ENCODE measurements at regions not wholly inside any gene's neighbourhood (a gene's known extent, or its start where the extent isn't known, plus 50 kb on each side); places are given as distances from the start of the nearest gene placed in this dataset.

- ATAC-seq: no peak
- H3K4me1 ChIP-seq (ENCODE audit: control insufficient read depth, insufficient read depth, low read length): no peaks in the 10 kb centered on the region
- DNase-seq (ENCODE audit: low read depth, low spot score): no peak
- ChIA-PET RAD21 (ENCODE audit: unreplicated experiment) (no interaction called here), SMC1A (ENCODE audit: uncharacterized antibody, unreplicated experiment) (no interaction called here), CTCF (interaction anchor here (0.7 kb wide), 1 partner anchor 12 kb away, joined by 3 read pairs; no protein-coding TSS in a partner anchor), POLR2A (no interaction called here)
- H3K9me3 ChIP-seq (replicated peaks; ENCODE audit: control insufficient read depth, insufficient read depth, low read length): no peaks in the 10 kb centered on the region
- no TSS peak for BruUV-seq (replicated peaks)
- intact Hi-C loops (cut with micrococcal nuclease; ENCODE audit: unreplicated experiment) (no loop called here), in situ Hi-C loops (cut with MboI) (no loop called here)
- H3K4me3 ChIP-seq: no peak overlapping the region
- TF ChIP-seq MEF2B (IDR thresholded peaks at IDR 0.05; ENCODE audit: partially characterized antibody, poor library complexity, severe bottlenecking) (no peak), TBL1XR1 (IDR thresholded peaks at IDR 0.05; ENCODE audit: low read depth, low read length) (no peak)
- TF ChIP-seq, protein P1, sequence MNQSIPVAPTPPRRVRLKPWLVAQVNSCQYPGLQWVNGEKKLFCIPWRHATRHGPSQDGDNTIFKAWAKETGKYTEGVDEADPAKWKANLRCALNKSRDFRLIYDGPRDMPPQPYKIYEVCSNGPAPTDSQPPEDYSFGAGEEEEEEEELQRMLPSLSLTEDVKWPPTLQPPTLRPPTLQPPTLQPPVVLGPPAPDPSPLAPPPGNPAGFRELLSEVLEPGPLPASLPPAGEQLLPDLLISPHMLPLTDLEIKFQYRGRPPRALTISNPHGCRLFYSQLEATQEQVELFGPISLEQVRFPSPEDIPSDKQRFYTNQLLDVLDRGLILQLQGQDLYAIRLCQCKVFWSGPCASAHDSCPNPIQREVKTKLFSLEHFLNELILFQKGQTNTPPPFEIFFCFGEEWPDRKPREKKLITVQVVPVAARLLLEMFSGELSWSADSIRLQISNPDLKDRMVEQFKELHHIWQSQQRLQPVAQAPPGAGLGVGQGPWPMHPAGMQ (IDR thresholded peaks at IDR 0.05; ENCODE audit: borderline replicate concordance): no peak
- no peaks in the 10 kb centered on the region for H3K27me3 ChIP-seq (replicated peaks in 1 of 2; ENCODE audit: control insufficient read depth in 2 of 2, insufficient read depth in 2 of 2, low read length in 1 of 2)
- no peaks in the 10 kb centered on the region for H4K20me1 ChIP-seq (ENCODE audit: control insufficient read depth, insufficient read depth)
- no peak overlapping the region for H2AFZ ChIP-seq (ENCODE audit: control insufficient read depth, low read depth, low read length)
- H3K27ac ChIP-seq (ENCODE audit: control insufficient read depth, insufficient read depth): no peak overlapping the region
- no peak for FAIRE-seq
- H3K36me3 ChIP-seq (ENCODE audit: control insufficient read depth in 2 of 2, insufficient read depth in 2 of 2, low read length in 1 of 2): no peaks in the 10 kb centered on the region
- H3K4me2 ChIP-seq (ENCODE audit: control insufficient read depth, insufficient read depth): no peak overlapping the region
- no peaks in the 10 kb centered on the region for H3K79me2 ChIP-seq (ENCODE audit: control insufficient read depth, insufficient read depth, low read length)
- no peak overlapping the region for H3K9ac ChIP-seq (ENCODE audit: control insufficient read depth, insufficient read depth, low read length)
- WGBS (ENCODE audit: insufficient coverage, insufficient replicate concordance, low lambda C conversion rate, missing lambda C conversion rate): 39% methylated on average over 2 of the region's 2 CpGs
Measured at GRCh38 chr3:15926871-15927270, 129.1 kb upstream of the ANKRD28 start.

- no peaks in the 10 kb centered on the region for H3K9me3 ChIP-seq (replicated peaks; ENCODE audit: control insufficient read depth, insufficient read depth, low read length)
- H4K20me1 ChIP-seq (ENCODE audit: control insufficient read depth, insufficient read depth): no peaks in the 10 kb centered on the region
- H2AFZ ChIP-seq (ENCODE audit: control insufficient read depth, low read depth, low read length): no peak overlapping the region
- no peaks in the 10 kb centered on the region for H3K27me3 ChIP-seq (replicated peaks in 1 of 2; ENCODE audit: control insufficient read depth in 2 of 2, insufficient read depth in 2 of 2, low read length in 1 of 2)
- no peaks in the 10 kb centered on the region for H3K36me3 ChIP-seq (ENCODE audit: control insufficient read depth in 2 of 2, insufficient read depth in 2 of 2, low read length in 1 of 2)
- BruUV-seq (replicated peaks): no TSS peak
- ChIA-PET RAD21 (ENCODE audit: unreplicated experiment) (no interaction called here), POLR2A (no interaction called here), CTCF (no interaction called here), SMC1A (ENCODE audit: uncharacterized antibody, unreplicated experiment) (interaction anchor here (0.7 kb wide), 1 partner anchor 9 kb away, joined by 3 read pairs; no protein-coding TSS in a partner anchor)
- intact Hi-C loops (cut with micrococcal nuclease; ENCODE audit: unreplicated experiment) (no loop called here), in situ Hi-C loops (cut with MboI) (no loop called here)
- no peak overlapping the region for H3K4me2 ChIP-seq (ENCODE audit: control insufficient read depth, insufficient read depth)
- TF ChIP-seq IKZF1 (conservative IDR thresholded peaks at IDR 0.05) (no peak), LARP7 (IDR thresholded peaks at IDR 0.05) (no peak), TCF12 (IDR thresholded peaks at IDR 0.05; ENCODE audit: low read depth, low read length) (no peak), CBX3 (IDR thresholded peaks at IDR 0.05; ENCODE audit: borderline replicate concordance, low read depth) (no peak), PAX5 (IDR thresholded peaks at IDR 0.05; ENCODE audit: borderline replicate concordance, low read depth, low read length) (no peak), ZBTB4 (CRISPR knock-in tag; IDR thresholded peaks at IDR 0.05) (no peak)
- TF ChIP-seq, protein P2, sequence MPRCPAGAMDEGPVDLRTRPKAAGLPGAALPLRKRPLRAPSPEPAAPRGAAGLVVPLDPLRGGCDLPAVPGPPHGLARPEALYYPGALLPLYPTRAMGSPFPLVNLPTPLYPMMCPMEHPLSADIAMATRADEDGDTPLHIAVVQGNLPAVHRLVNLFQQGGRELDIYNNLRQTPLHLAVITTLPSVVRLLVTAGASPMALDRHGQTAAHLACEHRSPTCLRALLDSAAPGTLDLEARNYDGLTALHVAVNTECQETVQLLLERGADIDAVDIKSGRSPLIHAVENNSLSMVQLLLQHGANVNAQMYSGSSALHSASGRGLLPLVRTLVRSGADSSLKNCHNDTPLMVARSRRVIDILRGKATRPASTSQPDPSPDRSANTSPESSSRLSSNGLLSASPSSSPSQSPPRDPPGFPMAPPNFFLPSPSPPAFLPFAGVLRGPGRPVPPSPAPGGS (IDR thresholded peaks at IDR 0.05; ENCODE audit: borderline replicate concordance, insufficient read depth, low read depth, low read length, poor library complexity, severe bottlenecking): no peak
- 72% methylated on average over 1 of the region's 1 CpG for WGBS (ENCODE audit: insufficient coverage, insufficient replicate concordance, low lambda C conversion rate, missing lambda C conversion rate)
- ATAC-seq (no peak), FAIRE-seq (no peak), DNase-seq (ENCODE audit: low read depth, low spot score) (no peak)
- H3K4me3 ChIP-seq: no peak overlapping the region
- no peak overlapping the region for H3K27ac ChIP-seq (ENCODE audit: control insufficient read depth, insufficient read depth)
- no peaks in the 10 kb centered on the region for H3K4me1 ChIP-seq (ENCODE audit: control insufficient read depth, insufficient read depth, low read length)
- H3K79me2 ChIP-seq (ENCODE audit: control insufficient read depth, insufficient read depth, low read length): no peaks in the 10 kb centered on the region
- H3K9ac ChIP-seq (ENCODE audit: control insufficient read depth, insufficient read depth, low read length): no peak overlapping the region
Measured at GRCh38 chr3:15927969-15928368, 130.2 kb upstream of the ANKRD28 start.

Measured in GM12878 (cell line).